Omental fat pad (tissue), 3 donors: ENCODE measurements at regions not wholly inside any gene's neighbourhood (a gene's known extent, or its start where the extent isn't known, plus 50 kb on each side); places are given as distances from the start of the nearest gene placed in this dataset.

ENCODE experiments used
- ATAC-seq: fragments of 150-250 bp; one replicate; pipeline ENCODE4 v1.9.1; 2016; ENCODE audit warnings: mild to moderate bottlenecking, moderate library complexity; ENCODE audit not compliant: low FRiP score
- DNase-seq: peaks from one replicate; pipeline ENCODE4 v3.0.0-alpha.2; 2019; ENCODE audit warnings: low spot score
- CTCF ChIP-seq, 3 donors: fragments of 450-650 bp; IDR thresholded peaks; one replicate each; pipeline ENCODE4 v1.5.1; 2016 to 2017; ENCODE audit warnings: antibody characterized with exemption in 3 of 3, mild to moderate bottlenecking in 3 of 3, moderate library complexity in 2 of 3

- no peak for TF ChIP-seq CTCF (IDR thresholded peaks at IDR 0.05)
- no peak for DNase-seq
- no peak for ATAC-seq
Observed at GRCh38 chr19:30799865-30800755, 427.9 kb downstream of the ZNF536 start.

GRCh38 chr19:30795727-30796126, 423.5 kb downstream of the ZNF536 start:
- TF ChIP-seq CTCF (IDR thresholded peaks at IDR 0.05) = no peak
- ATAC-seq = no peak
- no peak for DNase-seq

GRCh38 chr19:30792561-30793505, 420.6 kb downstream of the ZNF536 start:
- no peak for TF ChIP-seq CTCF (IDR thresholded peaks at IDR 0.05)

GRCh38 chr19:30791088-30791487, 418.9 kb downstream of the ZNF536 start:
- DNase-seq = no peak
- no peak for ATAC-seq
- no peak for TF ChIP-seq CTCF (IDR thresholded peaks at IDR 0.05)

More at GRCh38 chr19:30792561-30793505, 420.6 kb downstream of the ZNF536 start:
- DNase-seq (no peak), ATAC-seq (no peak)

- DNase-seq (no peak), ATAC-seq (no peak)
- TF ChIP-seq CTCF (IDR thresholded peaks at IDR 0.05) = no peak
Observed at GRCh38 chr19:30790056-30790680, 418.0 kb downstream of the ZNF536 start.

GRCh38 chr19:30788105-30788765, 416.1 kb downstream of the ZNF536 start:
- no peak for DNase-seq
- no peak for ATAC-seq
- no peak for TF ChIP-seq CTCF (IDR thresholded peaks at IDR 0.05)
